ENCODE measurements at regions not wholly inside any gene's neighbourhood (a gene's known extent, or its start where the extent isn't known, plus 50 kb on each side); places are given as distances from the start of the nearest gene placed in this dataset.

GRCh38 chr4:108331905-108332632, 163.3 kb upstream of the LEF1 start:
- no peak for TF ChIP-seq EZH2 (IDR thresholded peaks at IDR 0.05; ENCODE audit: insufficient read depth, poor library complexity, severe bottlenecking)
- no peak for TF ChIP-seq EZH2phosphoT487 (IDR thresholded peaks at IDR 0.05; ENCODE audit: insufficient read depth, low read depth)
